H7 (cell line): ENCODE measurements at regions not wholly inside any gene's neighbourhood (a gene's known extent, or its start where the extent isn't known, plus 50 kb on each side); places are given as distances from the start of the nearest gene placed in this dataset.
"Not testable (repeated sequence)": the region's sequence is repeated elsewhere in the genome, so short reads cannot be mapped to it uniquely, and the experiment has no call there.

Source experiments
- DNase-seq: peaks from one replicate; pipeline ENCODE4 v3.0.0; 2012
- H3K27me3 ChIP-seq: 2 replicates; pipeline ENCODE4 v1.6.0; 2011; ENCODE audit warnings: mild to moderate bottlenecking, low read length; ENCODE audit not compliant: control insufficient read depth, insufficient read depth
- H3K36me3 ChIP-seq: replicated peaks from 2 replicates; pipeline ENCODE4 v1.5.1; 2011; ENCODE audit warnings: low read length; ENCODE audit not compliant: control insufficient read depth, insufficient read depth
- H3K4me3 ChIP-seq: 2 replicates; pipeline ENCODE4 v1.5.1; 2011; ENCODE audit warnings: low read depth, mild to moderate bottlenecking, control low read depth, low read length, moderate library complexity; ENCODE audit not compliant: insufficient read depth

DNA sequence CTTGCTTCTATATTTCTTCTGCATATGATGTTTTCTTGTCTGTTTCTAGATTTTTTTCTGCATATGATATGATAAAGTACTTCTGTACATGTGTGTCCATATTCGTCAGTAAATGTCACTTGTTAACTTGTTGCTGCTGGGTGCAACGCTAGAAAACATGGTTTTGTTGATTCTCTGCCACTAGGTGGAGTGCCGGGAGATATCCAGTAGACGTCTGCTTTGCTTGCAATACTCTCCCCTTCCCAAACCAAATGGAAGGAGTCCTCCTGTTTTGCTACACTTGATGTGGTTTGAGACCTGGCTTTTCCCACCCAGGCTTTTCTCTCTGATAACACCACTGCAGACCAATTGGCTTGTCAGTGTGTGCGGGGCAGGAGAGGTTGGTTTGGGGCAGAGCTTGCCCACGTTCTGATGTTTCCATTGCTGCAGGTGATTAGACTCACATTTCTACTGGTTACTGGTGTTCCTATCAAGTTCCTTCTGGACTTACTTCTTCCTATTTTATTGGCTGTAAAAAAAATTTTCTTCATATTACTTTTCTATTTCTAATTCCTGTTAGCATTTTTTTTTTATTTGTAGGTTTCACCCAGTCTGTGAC, 900.0 kb upstream of the CDH10 start:
- Histone ChIP-seq H3K27me3 (no peaks in the 10 kb centered on the region), H3K4me3 (no peak overlapping the region), H3K36me3 (no peaks in the 10 kb centered on the region)
- DNase-seq, result peak; percentile 19

GRCh38 chr5:25540628-25541027, 895.9 kb upstream of the CDH10 start:
- Histone ChIP-seq H3K27me3 (no peaks in the 10 kb centered on the region), H3K4me3 (no peak overlapping the region), H3K36me3 (no peaks in the 10 kb centered on the region)
- DNase-seq, result no peak

DNA sequence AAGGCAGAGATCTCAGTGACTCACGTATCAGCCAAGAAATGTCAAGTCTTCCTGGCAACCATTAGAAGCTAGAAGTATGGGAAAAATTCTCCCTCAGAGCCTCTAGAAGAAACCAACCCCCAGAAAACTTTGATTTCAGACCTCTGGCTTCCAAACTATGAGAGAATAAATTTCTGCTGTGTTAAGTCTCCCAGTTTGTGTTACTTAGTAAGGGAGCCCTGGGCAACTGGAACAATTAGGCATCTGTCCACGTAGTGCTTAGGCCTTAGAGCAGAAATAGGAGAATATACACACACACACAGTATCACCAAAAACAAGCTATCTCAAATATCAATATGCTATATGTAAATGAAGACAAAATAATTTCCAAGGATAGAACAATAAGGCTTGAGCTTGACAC, 894.8 kb upstream of the CDH10 start:
- H3K4me3 ChIP-seq, result no peak overlapping the region
- H3K36me3 ChIP-seq, result no peaks in the 10 kb centered on the region
- H3K27me3 ChIP-seq, result no peaks in the 10 kb centered on the region
- DNase-seq, result no peak

GRCh38 chr5:25536461-25536860, 891.7 kb upstream of the CDH10 start:
- not testable (repeated sequence) for H3K4me3 ChIP-seq, DNase-seq, H3K36me3 ChIP-seq

GRCh38 chr5:25516141-25516540, 871.4 kb upstream of the CDH10 start:
- no peak for DNase-seq
- no peaks in the 10 kb centered on the region for H3K36me3 ChIP-seq
- no peaks in the 10 kb centered on the region for H3K27me3 ChIP-seq
- no peak overlapping the region for H3K4me3 ChIP-seq

More at GRCh38 chr5:25536461-25536860, 891.7 kb upstream of the CDH10 start:
- H3K27me3 ChIP-seq, result not testable (repeated sequence)

DNA sequence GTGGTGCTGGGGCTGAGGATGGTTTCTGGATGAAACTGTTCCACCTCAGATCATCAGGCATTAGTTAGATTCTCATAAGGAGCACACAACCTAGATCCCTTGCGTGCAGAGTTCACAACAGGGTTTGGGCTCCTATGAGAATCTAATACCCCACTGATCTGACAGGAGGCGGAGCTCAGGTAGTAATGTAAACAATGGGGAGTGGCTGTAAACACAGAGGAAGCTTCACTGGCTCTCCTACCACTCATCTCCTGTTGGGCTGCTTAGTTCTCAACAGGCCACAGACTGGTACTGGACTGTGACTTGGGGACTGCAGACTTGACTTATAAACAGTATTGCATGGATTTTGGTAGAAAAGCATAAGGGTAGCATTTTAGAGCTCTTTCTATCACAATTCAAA, 870.7 kb upstream of the CDH10 start:
- Histone ChIP-seq H3K27me3 (no peaks in the 10 kb centered on the region), H3K36me3 (no peaks in the 10 kb centered on the region), H3K4me3 (no peak overlapping the region)
- DNase-seq, result no peak

DNA sequence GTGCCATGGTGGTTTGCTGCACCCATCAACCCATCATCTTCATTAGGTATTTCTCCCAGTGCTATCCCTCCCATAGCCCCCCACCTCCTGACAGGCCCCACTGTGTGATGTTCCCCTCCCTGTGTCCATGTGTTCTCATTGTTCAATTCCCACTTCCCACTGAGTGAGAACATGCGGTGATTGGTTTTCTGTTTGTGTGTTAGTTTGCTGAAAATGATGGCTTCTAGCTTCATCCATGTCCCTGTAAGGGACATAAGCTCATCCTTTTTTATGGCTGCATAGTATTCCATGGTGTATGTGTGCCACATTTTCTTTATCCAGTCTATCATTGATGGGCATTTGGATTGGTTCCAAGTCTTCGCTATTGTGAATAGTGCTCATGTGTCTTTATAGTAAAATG, 865.9 kb upstream of the CDH10 start:
- not testable (repeated sequence) for H3K4me3 ChIP-seq, H3K27me3 ChIP-seq, DNase-seq, H3K36me3 ChIP-seq

DNA sequence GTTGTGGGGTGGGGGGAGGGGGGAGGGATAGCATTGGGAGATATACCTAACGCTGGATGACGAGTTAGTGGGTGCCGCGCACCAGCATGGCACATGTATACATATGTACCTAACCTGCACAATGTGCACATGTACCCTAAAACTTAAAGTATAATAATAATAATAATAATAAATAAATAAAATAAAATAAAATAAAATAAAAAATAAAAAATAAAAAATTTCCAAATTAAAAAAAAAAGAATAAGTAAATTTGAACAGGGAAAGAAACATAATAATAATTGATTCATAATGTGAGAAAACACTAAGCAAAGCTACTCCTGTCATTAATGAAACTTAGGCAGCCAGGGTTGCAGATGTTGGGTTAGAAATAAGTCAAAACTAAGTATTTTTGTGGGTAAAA, 863.2 kb upstream of the CDH10 start:
- H3K4me3 ChIP-seq, H3K36me3 ChIP-seq, H3K27me3 ChIP-seq, DNase-seq: not testable (repeated sequence)

GRCh38 chr5:25500635-25501034, 855.9 kb upstream of the CDH10 start:
- no peak for DNase-seq
- Histone ChIP-seq H3K27me3 (no peaks in the 10 kb centered on the region), H3K4me3 (no peak overlapping the region)

DNA sequence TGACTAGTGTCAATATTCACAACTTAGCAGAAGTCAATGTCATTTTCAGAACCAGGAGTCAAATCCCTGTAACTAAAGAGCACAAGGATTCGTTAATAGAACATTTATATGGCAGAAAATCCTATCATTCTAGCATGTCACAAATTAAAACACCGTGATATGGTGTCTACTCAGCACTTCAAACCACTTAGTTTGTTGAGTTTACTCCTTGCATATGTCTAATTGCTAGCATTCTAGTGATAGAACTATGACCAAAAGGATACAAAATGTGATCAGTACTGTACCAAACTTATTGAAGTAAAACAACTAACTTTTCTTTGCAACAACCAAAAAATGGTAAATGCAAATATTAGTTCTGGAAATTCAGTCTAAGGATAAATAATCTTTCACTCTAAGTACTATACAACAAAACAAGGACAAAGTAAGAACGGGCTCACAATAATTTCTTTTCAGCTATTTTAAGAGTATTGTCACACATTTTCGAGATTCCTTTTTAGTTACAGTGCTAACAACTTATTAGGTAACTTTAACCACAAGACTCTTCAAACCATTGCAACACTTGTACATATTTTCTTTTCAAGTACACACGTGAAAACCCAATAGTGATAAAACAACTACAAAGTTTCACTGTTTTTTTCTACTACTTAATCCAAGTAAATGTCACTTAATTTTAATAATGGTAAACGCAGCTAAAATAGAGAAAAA, 845.2 kb upstream of the CDH10 start:
- no peak overlapping the region for H3K4me3 ChIP-seq
- H3K27me3 ChIP-seq, result no peaks in the 10 kb centered on the region
- no peaks in the 10 kb centered on the region for H3K36me3 ChIP-seq
- DNase-seq, result no peak

More at GRCh38 chr5:25500635-25501034, 855.9 kb upstream of the CDH10 start:
- H3K36me3 ChIP-seq, result no peaks in the 10 kb centered on the region

GRCh38 chr5:25488119-25488518, 843.3 kb upstream of the CDH10 start:
- Histone ChIP-seq H3K36me3 (no peaks in the 10 kb centered on the region), H3K4me3 (no peak overlapping the region), H3K27me3 (no peaks in the 10 kb centered on the region)
- no peak for DNase-seq

GRCh38 chr5:25484391-25484790, 839.6 kb upstream of the CDH10 start:
- H3K4me3 ChIP-seq, result no peak overlapping the region
- H3K36me3 ChIP-seq, result no peaks in the 10 kb centered on the region
- no peaks in the 10 kb centered on the region for H3K27me3 ChIP-seq
- DNase-seq, result no peak

GRCh38 chr5:25481463-25481862, 836.7 kb upstream of the CDH10 start:
- Histone ChIP-seq H3K36me3 (no peaks in the 10 kb centered on the region), H3K4me3 (no peak overlapping the region), H3K27me3 (no peaks in the 10 kb centered on the region)
- DNase-seq, result no peak

- Histone ChIP-seq H3K27me3 (no peaks in the 10 kb centered on the region), H3K4me3 (no peak overlapping the region), H3K36me3 (no peaks in the 10 kb centered on the region)
- DNase-seq, result no peak
Measured at GRCh38 chr5:25459082-25459481, 814.3 kb upstream of the CDH10 start.

GRCh38 chr5:25458628-25459027, 813.9 kb upstream of the CDH10 start:
- no peak for DNase-seq
- no peaks in the 10 kb centered on the region for H3K36me3 ChIP-seq

More at GRCh38 chr5:25458628-25459027, 813.9 kb upstream of the CDH10 start:
- Histone ChIP-seq H3K27me3 (no peaks in the 10 kb centered on the region), H3K4me3 (no peak overlapping the region)
